Uterus (tissue), 2 donors: ENCODE measurements at regions not wholly inside any gene's neighbourhood (a gene's known extent, or its start where the extent isn't known, plus 50 kb on each side); places are given as distances from the start of the nearest gene placed in this dataset.

ENCODE experiments used
- CTCF ChIP-seq, 4 experiments: fragments of 200-600 bp in 2 of 4; fragments of 450-650 bp in 2 of 4; sonication (generic) in 2 of 4; IDR thresholded peaks; one replicate each; pipeline ENCODE4 v1.5.1; 2016 to 2019; ENCODE audit warnings: antibody characterized with exemption in 4 of 4, mild to moderate bottlenecking in 2 of 4, moderate library complexity in 1 of 4
- POLR2A ChIP-seq, 2 donors: fragments of 450-650 bp; IDR thresholded peaks; one replicate each; pipeline ENCODE4 v1.6.1; 2016; ENCODE audit warnings: antibody characterized with exemption in 2 of 2, mild to moderate bottlenecking in 1 of 2, moderate library complexity in 1 of 2

GRCh38 chr13:39895254-39895653, 239.8 kb downstream of the COG6 start:
- TF ChIP-seq CTCF (IDR thresholded peaks at IDR 0.05) (no peak), POLR2A (IDR thresholded peaks at IDR 0.05) (no peak)
